K562 (cell line): ENCODE measurements at regions not wholly inside any gene's neighbourhood (a gene's known extent, or its start where the extent isn't known, plus 50 kb on each side); places are given as distances from the start of the nearest gene placed in this dataset.
A peak's percentile ranks its signal among the peaks of the same experiment; 100 is the strongest.

Source experiments
- ATAC-seq: fragments of 200-7000 bp; cut with Tn5 transposase; 3 replicates; pipeline ENCODE4 v1.9.1; 2020; ENCODE audit warnings: moderate library complexity
- BruUV-seq: library from RNA; stranded (reverse); fragments of 400-500 nt; replicated peaks from 2 replicates; lab custom pipeline; 2021; lab: Mats Ljungman, UMichigan
- CTCF ChIA-PET: fragments of 300-600 bp; formaldehyde crosslinking; extraction: SDS; loops from one replicate; lab custom pipeline; 2021; ENCODE audit warnings: low intra/inter-chr PET ratio; lab: Yijun Ruan, JAX
- POLR2A ChIA-PET: fragments of 300-600, 350-650 bp; sonication (Branson Sonifier 250); formaldehyde crosslinking; extraction: SDS; loops from one replicate; lab custom pipeline; 2021; ENCODE audit warnings: antibody characterized with exemption, inconsistent platforms; lab: Yijun Ruan, JAX
- DNase-seq, 4 experiments: peaks; one replicate each; pipeline versions ENCODE4 v3.0.0 to v3.0.0-alpha.2; 2011 to 2018; ENCODE audit warnings: low spot score in 3 of 4, mixed read lengths in 3 of 4; ENCODE audit errors: extremely low read depth in 1 of 4
- FAIRE-seq: peaks from 2 replicates; lab custom pipeline; 2011; peaks lifted over from hg19 to GRCh38; lab: Jason Lieb, UNC
- H2AFZ ChIP-seq: 2 replicates; pipeline ENCODE4 v1.6.0; 2011; ENCODE audit warnings: low read depth, low read length, control low read depth, inconsistent platforms
- H3K27ac ChIP-seq: fragments of 200-600 bp; 3 replicates; pipeline ENCODE4 v1.8.0; 2011; ENCODE audit warnings: low read depth, mild to moderate bottlenecking, control low read depth, inconsistent platforms, low read length, moderate library complexity, mixed read lengths; ENCODE audit errors: extremely low read depth
- H3K27me3 ChIP-seq, 2 experiments: fragments of 300-600 bp in 1 of 2; 2 replicates in 1 of 2; 3 replicates in 1 of 2; pipeline versions ENCODE4 v1.6.0 to v1.8.0; 2011; ENCODE audit warnings: inconsistent platforms in 2 of 2, low read length in 2 of 2, mild to moderate bottlenecking in 1 of 2, mixed read lengths in 1 of 2, moderate library complexity in 1 of 2; ENCODE audit not compliant: control insufficient read depth in 2 of 2, insufficient read depth in 2 of 2
- H3K36me3 ChIP-seq: fragments of 300-600 bp; 3 replicates; pipeline ENCODE4 v1.8.0; 2011; ENCODE audit warnings: mild to moderate bottlenecking, low read length, inconsistent platforms; ENCODE audit not compliant: control insufficient read depth, insufficient read depth
- H3K4me1 ChIP-seq, 2 experiments: fragments of 200-600 bp in 1 of 2; replicated peaks in 1 of 2; 2 replicates in 1 of 2; 3 replicates in 1 of 2; pipeline versions ENCODE4 v1.5.1 to v1.8.0; 2011; ENCODE audit warnings: inconsistent platforms in 2 of 2, low read length in 2 of 2, mild to moderate bottlenecking in 1 of 2, mixed read lengths in 1 of 2, moderate library complexity in 1 of 2; ENCODE audit not compliant: control insufficient read depth in 2 of 2, insufficient read depth in 2 of 2
- H3K4me2 ChIP-seq: 2 replicates; pipeline ENCODE4 v1.6.1; 2011; ENCODE audit warnings: low read length, control low read depth, inconsistent platforms, mixed read lengths; ENCODE audit not compliant: insufficient read depth
- H3K4me3 ChIP-seq: fragments of 200-600 bp; sonication (generic), shearing (Covaris generic); 2 replicates; pipeline ENCODE4 v1.5.1; 2016; ENCODE audit warnings: control low read depth, inconsistent platforms
- H3K79me2 ChIP-seq: fragments of 200-600 bp; 3 replicates; pipeline ENCODE4 v1.8.0; 2011; ENCODE audit warnings: low read length, inconsistent platforms; ENCODE audit not compliant: control insufficient read depth, insufficient read depth
- H3K9ac ChIP-seq, 2 experiments: 2 replicates each; pipeline versions ENCODE4 v1.6.0 to v1.6.1; 2011; ENCODE audit warnings: low read depth in 2 of 2, low read length in 2 of 2, control low read depth in 1 of 2, inconsistent platforms in 1 of 2, mild to moderate bottlenecking in 1 of 2, mixed read lengths in 1 of 2; ENCODE audit not compliant: insufficient read depth in 1 of 2
- H3K9me1 ChIP-seq: one replicate; pipeline ENCODE4 v1.6.0; 2011; ENCODE audit warnings: inconsistent platforms, mild to moderate bottlenecking, low read length, moderate library complexity; ENCODE audit not compliant: control insufficient read depth, insufficient read depth
- H3K9me3 ChIP-seq: replicated peaks from 2 replicates; pipeline ENCODE4 v1.5.1; 2011; ENCODE audit warnings: low read depth, low read length, inconsistent platforms; ENCODE audit not compliant: control insufficient read depth, insufficient read depth
- H4K20me1 ChIP-seq: replicated peaks from 2 replicates; pipeline ENCODE4 v1.6.1; 2011; ENCODE audit warnings: low read length, inconsistent platforms, mixed read lengths; ENCODE audit not compliant: control insufficient read depth, insufficient read depth
- HINFP ChIP-seq: fragments of 450-650 bp; conservative IDR thresholded peaks from 2 replicates; pipeline ENCODE4 v1.6.1; 2016; ENCODE audit warnings: missing genetic modification characterization, low read depth, mild to moderate bottlenecking, control low read depth, missing compliant biosample characterization
- MNT ChIP-seq, 2 experiments: fragments of 450-650 bp; conservative IDR thresholded peaks; 2 replicates each; pipeline ENCODE4 v1.6.1; 2017; ENCODE audit warnings: mild to moderate bottlenecking in 2 of 2, moderate library complexity in 2 of 2
- ZFX ChIP-seq: sonication (generic); formaldehyde crosslinking; IDR thresholded peaks from 2 replicates; pipeline ENCODE4 v1.8.0; 2022; ENCODE audit warnings: mild to moderate bottlenecking, missing genetic modification reagents, moderate library complexity
- ZNF766 ChIP-seq: fragments of 200-800 bp; sonication (Bioruptor generic); conservative IDR thresholded peaks from 2 replicates; pipeline ENCODE4 v1.6.1; 2016; ENCODE audit warnings: missing genetic modification characterization, missing compliant biosample characterization
- WGBS: fragments of 100-300 bp; shearing (Covaris generic); methylation state at CpG from one replicate; pipeline ENCODE4 v1.1.6; 2016; ENCODE audit warnings: low coverage, mixed read lengths; ENCODE audit not compliant: insufficient coverage; ENCODE audit errors: missing lambda C conversion rate; 5-methylcytosine and 5-hydroxymethylcytosine counted together
- in situ Hi-C: fragments of 300-500 bp; cut with MboI; formaldehyde crosslinking; loops from 4 replicates; pipeline ENCODE4 v1.15.0; 2018; ENCODE audit warnings: inconsistent platforms, mixed read lengths
- intact Hi-C: fragments of 100-400 bp; cut with micrococcal nuclease; formaldehyde crosslinking; loops from 2 replicates; pipeline ENCODE4 v1.14.2; 2022

- H3K36me3 ChIP-seq, result no peaks in the 10 kb centered on the region
- H3K9me1 ChIP-seq, result no peaks in the 10 kb centered on the region
- H3K4me2 ChIP-seq, result no peak overlapping the region
- no peaks in the 10 kb centered on the region for H3K9me3 ChIP-seq
- no peaks in the 10 kb centered on the region for H4K20me1 ChIP-seq
- no peaks in the 10 kb centered on the region for H3K79me2 ChIP-seq
- CTCF ChIA-PET, result no interaction called here
- TF ChIP-seq MNT (conservative IDR thresholded peaks at IDR 0.05), result no peak
- TF ChIP-seq ZFX (CRISPR knock-in tag), result no peak
- no peak for TF ChIP-seq HINFP
- TF ChIP-seq ZNF766 (CRISPR knock-in tag), result no peak
- no peaks in the 10 kb centered on the region for H3K4me1 ChIP-seq
- BruUV-seq, result no TSS peak
- H3K27ac ChIP-seq, result no peak overlapping the region
- intact Hi-C loops (loop anchor here (10.0 kb wide), 1 partner anchor 797 kb away; no protein-coding TSS in a partner anchor), in situ Hi-C loops (no loop called here)
- H2AFZ ChIP-seq, result no peak overlapping the region
- no peak for DNase-seq
- ATAC-seq, result 0 out of 3 replicates have a peak, but pooled peaks have one; percentile 44
- no peak overlapping the region for H3K9ac ChIP-seq
- POLR2A ChIA-PET, result no interaction called here
- peaks cover 6 to 55% of the 10 kb centered on the region in 2 experiments; a peak in 3 of 5 replicates for H3K27me3 ChIP-seq
- no peak overlapping the region for H3K4me3 ChIP-seq
- FAIRE-seq, result no peak
- 1% methylated on average over 6 of the region's 6 CpGs for WGBS
These were observed 103.3 kb upstream of the RBPJ start for GRCh38 chr4:26217481-26217880.
